Loucy (cell line): ENCODE measurements at regions not wholly inside any gene's neighbourhood (a gene's known extent, or its start where the extent isn't known, plus 50 kb on each side); places are given as distances from the start of the nearest gene placed in this dataset.

Source experiments
- H2AFZ ChIP-seq: fragments of 200-600 bp; sonication (generic); 2 replicates; pipeline ENCODE4 v1.6.0; 2016; ENCODE audit warnings: antibody characterized with exemption, mild to moderate bottlenecking, low read length, moderate library complexity
- H3F3A ChIP-seq: fragments of 200-600 bp; 2 replicates; pipeline ENCODE4 v1.6.0; 2016; ENCODE audit warnings: antibody characterized with exemption, low read depth, mild to moderate bottlenecking
- H3K27me3 ChIP-seq: fragments of 200-600 bp; sonication (generic); 2 replicates; pipeline ENCODE4 v1.6.1; 2014; ENCODE audit warnings: low read length, mild to moderate bottlenecking; ENCODE audit not compliant: insufficient read depth, poor library complexity, severe bottlenecking
- H3K36me3 ChIP-seq: fragments of 200-600 bp; sonication (generic); 2 replicates; pipeline ENCODE4 v1.6.1; 2016; ENCODE audit warnings: low read length; ENCODE audit not compliant: insufficient read depth
- H3K4me1 ChIP-seq: fragments of 200-600 bp; sonication (generic); 2 replicates; pipeline ENCODE4 v1.5.1; 2014; ENCODE audit warnings: low read length, mild to moderate bottlenecking; ENCODE audit not compliant: insufficient read depth, poor library complexity, severe bottlenecking
- H3K4me2 ChIP-seq: fragments of 200-600 bp; sonication (generic); 2 replicates; pipeline ENCODE4 v1.6.0; 2014; ENCODE audit warnings: antibody characterized with exemption, low read length, low read depth, mild to moderate bottlenecking; ENCODE audit not compliant: poor library complexity, severe bottlenecking
- H3K4me3 ChIP-seq: fragments of 200-600 bp; sonication (generic); 2 replicates; pipeline ENCODE4 v1.5.1; 2014; ENCODE audit warnings: low read length, mild to moderate bottlenecking, mixed read lengths; ENCODE audit not compliant: poor library complexity, severe bottlenecking
- H3K79me2 ChIP-seq: fragments of 200-600 bp; sonication (generic); 2 replicates; pipeline ENCODE4 v1.6.1; 2014; ENCODE audit warnings: low read length; ENCODE audit not compliant: insufficient read depth
- H3K9ac ChIP-seq: fragments of 200-600 bp; sonication (generic); 2 replicates; pipeline ENCODE4 v1.6.0; 2014; ENCODE audit warnings: mild to moderate bottlenecking, low read depth, low read length, moderate library complexity; ENCODE audit not compliant: poor library complexity, severe bottlenecking
- H3K9me2 ChIP-seq: fragments of 200-600 bp; sonication (generic); replicated peaks from 2 replicates; pipeline ENCODE4 v1.6.1; 2016; ENCODE audit warnings: low read depth, low read length, mixed read lengths
- H3K9me3 ChIP-seq: fragments of 200-600 bp; sonication (generic); 2 replicates; pipeline ENCODE4 v1.6.1; 2014; ENCODE audit warnings: mild to moderate bottlenecking, antibody characterized with exemption, low read length, low read depth; ENCODE audit not compliant: insufficient read depth
- H4K20me1 ChIP-seq: fragments of 200-600 bp; sonication (generic); 2 replicates; pipeline ENCODE4 v1.6.0; 2014; ENCODE audit warnings: antibody characterized with exemption, low read length, mild to moderate bottlenecking; ENCODE audit not compliant: insufficient read depth, poor library complexity, severe bottlenecking
- CTCF ChIP-seq: fragments of 200-600 bp; sonication (generic); conservative IDR thresholded peaks from 2 replicates; pipeline ENCODE4 v1.5.1; 2014; ENCODE audit warnings: mild to moderate bottlenecking, antibody characterized with exemption, low read length
- EZH2phosphoT487 ChIP-seq: fragments of 200-600 bp; IDR thresholded peaks from 2 replicates; pipeline ENCODE4 v1.6.1; 2018; ENCODE audit warnings: antibody characterized with exemption, mild to moderate bottlenecking, moderate library complexity, borderline replicate concordance

- no peaks in the 10 kb centered on the region for H3K9me2 ChIP-seq
- no peak overlapping the region for H2AFZ ChIP-seq
- H3K9me3 ChIP-seq: no peaks in the 10 kb centered on the region
- H3K4me1 ChIP-seq: no peaks in the 10 kb centered on the region
- no peaks in the 10 kb centered on the region for H3K27me3 ChIP-seq
- no peaks in the 10 kb centered on the region for H3K79me2 ChIP-seq
- H4K20me1 ChIP-seq: no peaks in the 10 kb centered on the region
- TF ChIP-seq CTCF (no peak), EZH2phosphoT487 (no peak)
- no peak overlapping the region for H3K4me2 ChIP-seq
- no peak overlapping the region for H3K4me3 ChIP-seq
- H3K36me3 ChIP-seq: no peaks in the 10 kb centered on the region
- no peaks in the 10 kb centered on the region for H3F3A ChIP-seq
- H3K9ac ChIP-seq: no peak overlapping the region
These were observed 283.9 kb downstream of the SMARCA1 start for GRCh38 chrX:129239371-129239770.

GRCh38 chrX:129238011-129238410, 285.3 kb downstream of the SMARCA1 start:
- Histone ChIP-seq H3K9me3 (no peaks in the 10 kb centered on the region), H3K36me3 (no peaks in the 10 kb centered on the region), H3K4me2 (no peak overlapping the region), H4K20me1 (no peaks in the 10 kb centered on the region), H3K27me3 (no peaks in the 10 kb centered on the region), H3K79me2 (no peaks in the 10 kb centered on the region), H3K4me1 (no peaks in the 10 kb centered on the region), H3K9me2 (no peaks in the 10 kb centered on the region), H3K9ac (no peak overlapping the region), H3F3A (no peaks in the 10 kb centered on the region), H2AFZ (no peak overlapping the region), H3K4me3 (no peak overlapping the region)
- TF ChIP-seq EZH2phosphoT487: no peak
- TF ChIP-seq CTCF: no peak

DNA sequence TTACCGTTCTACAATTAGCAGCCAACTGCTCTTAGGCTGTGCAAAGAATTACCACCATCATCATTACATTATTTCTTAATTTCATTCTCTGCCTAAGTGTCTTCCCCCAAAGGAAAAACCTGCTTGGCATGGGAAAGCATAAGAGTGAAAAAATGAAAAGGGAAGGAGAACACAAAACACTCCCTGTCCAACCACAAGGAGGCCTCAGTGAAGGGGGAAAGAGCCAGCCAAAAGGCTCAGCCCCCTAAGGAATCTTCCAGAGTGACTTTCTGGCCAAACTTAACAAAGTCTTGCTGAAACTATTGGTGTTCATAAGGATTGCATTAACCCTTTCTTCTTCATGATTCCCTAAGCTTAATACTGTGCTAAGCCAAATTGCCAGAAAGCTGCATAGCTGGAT, 287.4 kb downstream of the SMARCA1 start:
- no peaks in the 10 kb centered on the region for H4K20me1 ChIP-seq
- no peaks in the 10 kb centered on the region for H3K36me3 ChIP-seq
- H3K4me1 ChIP-seq: no peaks in the 10 kb centered on the region
- H3K27me3 ChIP-seq: no peaks in the 10 kb centered on the region
- H3K79me2 ChIP-seq: no peaks in the 10 kb centered on the region
- H3K9ac ChIP-seq: no peak overlapping the region
- TF ChIP-seq EZH2phosphoT487: no peak
- no peak for TF ChIP-seq CTCF
- no peaks in the 10 kb centered on the region for H3F3A ChIP-seq
- H3K9me3 ChIP-seq: no peaks in the 10 kb centered on the region
- H3K9me2 ChIP-seq: no peaks in the 10 kb centered on the region
- H2AFZ ChIP-seq: no peak overlapping the region
- no peak overlapping the region for H3K4me3 ChIP-seq
- H3K4me2 ChIP-seq: no peak overlapping the region
